CD4-positive, alpha-beta T cell treated with Interleukin-4 for 1 hour (primary cell): ENCODE measurements at regions not wholly inside any gene's neighbourhood (a gene's known extent, or its start where the extent isn't known, plus 50 kb on each side); places are given as distances from the start of the nearest gene placed in this dataset.
A peak's percentile ranks its signal among the peaks of the same experiment; 100 is the strongest.

Source experiments
- DNase-seq, 2 donors: peaks; one replicate each; pipeline ENCODE4 v3.0.0-alpha.2; 2020 to 2022

- no peak for DNase-seq
Measured at GRCh38 chr9:20037699-20038098, 248.9 kb upstream of the SLC24A2 start.

- DNase-seq, result no peak
Measured at GRCh38 chr9:20033511-20033910, 244.7 kb upstream of the SLC24A2 start.

- DNase-seq, result no peak
Measured at GRCh38 chr9:20032413-20033006, 243.7 kb upstream of the SLC24A2 start.

DNA sequence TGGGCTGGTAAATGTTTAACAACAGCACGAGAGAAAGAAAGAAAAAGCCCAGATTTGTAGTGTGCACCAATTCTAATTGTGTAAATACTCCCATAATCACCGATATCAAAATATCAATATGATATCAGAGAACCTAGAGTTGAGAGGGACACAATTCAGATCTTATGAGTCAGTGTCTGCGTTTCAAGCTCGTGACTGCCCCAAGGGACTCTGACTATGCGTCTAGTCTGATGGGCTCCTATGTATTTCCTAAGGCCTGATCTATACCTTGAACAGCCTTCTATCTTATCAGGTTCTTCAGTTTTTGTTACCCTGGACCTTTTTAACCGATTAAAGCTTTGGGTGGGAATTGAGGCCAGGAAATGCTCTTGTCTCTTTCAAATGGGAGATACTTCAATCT lies 243.0 kb upstream of the SLC24A2 start:
- DNase-seq, result no peak

DNA sequence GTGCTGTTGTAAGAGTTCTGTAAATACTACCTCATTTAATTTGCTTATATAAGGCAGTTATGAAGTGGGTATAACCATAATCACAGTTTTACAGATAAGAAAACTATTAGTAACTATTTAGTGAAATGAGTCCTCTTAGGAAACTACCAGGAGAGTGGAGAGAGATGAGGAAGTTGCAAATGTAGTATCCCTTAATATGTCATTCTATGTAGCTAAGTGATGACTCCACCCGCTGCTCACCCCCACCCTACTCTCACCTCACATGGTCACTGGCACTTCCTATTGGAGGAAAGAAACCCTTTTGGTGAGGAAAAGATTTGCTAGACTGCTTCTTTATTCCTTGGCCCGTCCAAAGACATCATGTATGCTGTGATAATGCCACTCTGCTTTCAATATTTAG lies 241.8 kb upstream of the SLC24A2 start:
- no peak for DNase-seq

DNA sequence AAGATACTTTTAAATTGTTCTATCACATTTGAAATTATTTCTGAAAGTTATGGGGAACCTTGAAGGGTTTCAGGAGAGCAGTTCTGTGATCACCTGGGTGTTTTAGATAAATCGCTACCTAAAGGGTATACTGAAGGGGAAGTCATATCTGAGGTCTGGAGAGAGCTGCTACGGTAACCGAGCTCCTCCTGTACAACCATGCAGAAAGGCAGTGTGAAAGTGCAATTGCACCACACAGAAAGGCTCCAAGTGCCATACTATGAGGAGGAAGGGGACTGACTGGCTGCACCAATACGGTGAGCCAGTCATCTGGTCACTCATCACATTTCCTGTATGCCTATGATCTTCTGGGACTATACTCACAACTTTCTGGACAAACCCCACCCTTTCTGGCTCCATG lies 241.4 kb upstream of the SLC24A2 start:
- no peak for DNase-seq

DNA sequence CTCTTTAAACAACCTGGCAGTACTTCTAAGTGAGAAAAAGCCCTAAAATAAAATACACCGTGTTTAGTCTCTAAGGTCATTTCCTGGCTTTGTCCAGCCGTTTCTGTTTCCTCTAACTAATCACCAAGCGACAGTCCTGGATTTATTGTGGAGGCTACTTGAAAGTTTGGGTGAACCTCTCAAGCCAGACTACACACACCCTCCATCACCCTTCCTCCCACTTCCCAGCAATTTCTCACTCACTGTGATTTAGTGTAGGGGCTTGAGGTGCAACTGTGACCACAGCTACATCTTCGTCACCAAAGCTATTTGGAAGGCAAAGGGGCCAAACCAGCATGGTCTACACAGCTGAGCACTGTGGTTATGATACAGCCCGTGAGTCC lies 240.0 kb upstream of the SLC24A2 start:
- no peak for DNase-seq

GRCh38 chr9:20028192-20028848 lies 239.5 kb upstream of the SLC24A2 start:
- DNase-seq, result no peak

GRCh38 chr9:20023961-20024571 lies 235.2 kb upstream of the SLC24A2 start:
- no peak for DNase-seq

DNA sequence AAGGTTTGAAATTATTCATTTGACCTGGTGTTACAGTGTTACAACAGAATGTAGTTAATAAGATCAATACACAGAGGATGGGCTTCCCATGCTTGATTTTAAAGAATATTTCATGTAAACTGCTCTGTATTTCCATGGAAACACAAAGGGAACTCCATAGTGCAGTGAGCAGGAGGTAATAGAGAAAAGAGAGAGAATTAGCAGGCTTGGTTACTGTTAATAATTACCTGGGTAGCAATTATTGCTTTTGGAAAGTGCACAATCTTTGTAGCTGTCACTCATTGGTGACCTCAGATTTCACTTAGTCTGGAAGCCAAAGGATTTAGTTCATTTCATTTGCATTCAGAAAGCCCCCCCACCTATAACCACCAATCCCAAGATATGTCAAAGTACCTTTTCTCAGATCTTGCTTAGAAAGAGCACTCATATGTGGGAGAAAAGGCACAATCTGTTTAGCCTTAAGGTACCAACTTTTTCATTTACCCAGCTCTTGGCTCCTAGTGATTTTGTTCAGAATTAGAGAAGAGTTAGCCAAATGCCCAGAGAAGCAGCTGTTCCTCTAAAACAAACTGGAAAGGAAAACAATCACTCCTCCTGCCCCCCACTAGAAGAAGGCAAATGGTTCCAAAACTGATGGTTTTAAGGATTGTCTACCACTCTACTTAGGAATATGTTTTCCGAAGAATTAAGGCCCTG lies 234.5 kb upstream of the SLC24A2 start:
- DNase-seq, result no peak

DNA sequence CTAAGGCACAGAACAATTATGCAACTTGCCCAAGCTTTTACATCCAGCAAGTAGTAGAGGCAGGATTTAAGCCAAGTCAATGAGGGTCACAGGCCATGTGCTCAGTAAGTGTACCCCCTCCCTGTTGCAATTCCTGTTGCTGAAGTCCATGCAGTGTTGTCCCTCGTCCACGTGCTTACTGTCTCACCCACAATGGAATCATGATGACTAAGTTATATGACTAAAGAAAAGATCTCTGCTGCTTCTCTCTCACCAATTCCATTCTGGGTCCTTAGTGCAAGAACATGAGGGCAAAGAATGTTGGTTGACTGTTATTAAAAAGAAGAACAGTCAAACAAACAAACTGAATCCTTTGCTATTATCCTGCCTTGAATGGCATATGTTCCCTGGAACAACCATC lies 233.6 kb upstream of the SLC24A2 start:
- DNase-seq, result no peak

DNA sequence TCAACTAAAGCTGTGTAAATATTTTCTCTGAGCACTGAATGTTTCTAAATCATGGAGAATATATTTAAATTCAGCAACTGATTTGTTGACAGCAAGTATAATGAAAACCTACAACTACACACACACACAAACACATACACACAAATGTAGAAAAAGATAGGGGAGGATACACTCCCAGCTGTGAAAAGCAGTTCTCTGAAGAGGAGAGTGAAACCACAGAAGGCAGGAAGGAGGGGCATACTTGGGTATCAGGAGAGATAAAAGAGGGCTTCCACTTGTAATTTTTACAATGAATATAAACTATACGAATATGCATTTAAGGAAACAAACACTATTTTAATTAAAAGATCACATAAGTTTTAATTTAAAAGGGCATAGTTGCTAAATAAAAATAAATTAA lies 227.8 kb upstream of the SLC24A2 start:
- DNase-seq, result no peak

GRCh38 chr9:20015427-20015931 lies 226.6 kb upstream of the SLC24A2 start:
- DNase-seq, result no peak

DNA sequence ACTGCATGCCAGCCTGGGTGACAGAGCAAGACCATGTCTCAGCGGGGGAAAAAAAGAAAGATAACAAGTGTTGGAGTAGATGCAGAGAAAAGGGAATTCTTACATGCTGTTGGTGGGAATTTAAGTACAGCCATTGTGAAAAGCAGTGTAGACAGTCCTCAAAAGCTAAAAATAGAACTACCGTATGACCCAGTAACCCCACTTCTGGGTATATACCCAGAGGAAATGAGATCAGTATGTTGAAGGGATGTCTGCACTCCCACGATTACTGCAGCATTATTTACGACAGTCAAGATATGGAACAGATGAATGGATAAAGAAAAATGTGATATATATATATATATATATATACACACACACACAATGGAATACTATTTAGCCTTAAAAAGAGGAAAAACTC lies 225.3 kb upstream of the SLC24A2 start:
- DNase-seq, result no peak

- no peak for DNase-seq
Measured at GRCh38 chr9:20012232-20012631, 223.4 kb upstream of the SLC24A2 start.

- no peak for DNase-seq
Measured at GRCh38 chr9:20009606-20010005, 220.8 kb upstream of the SLC24A2 start.

GRCh38 chr9:20002011-20002410 lies 213.2 kb upstream of the SLC24A2 start:
- DNase-seq, result no peak

GRCh38 chr9:20001058-20001457 lies 212.2 kb upstream of the SLC24A2 start:
- DNase-seq, result no peak

DNA sequence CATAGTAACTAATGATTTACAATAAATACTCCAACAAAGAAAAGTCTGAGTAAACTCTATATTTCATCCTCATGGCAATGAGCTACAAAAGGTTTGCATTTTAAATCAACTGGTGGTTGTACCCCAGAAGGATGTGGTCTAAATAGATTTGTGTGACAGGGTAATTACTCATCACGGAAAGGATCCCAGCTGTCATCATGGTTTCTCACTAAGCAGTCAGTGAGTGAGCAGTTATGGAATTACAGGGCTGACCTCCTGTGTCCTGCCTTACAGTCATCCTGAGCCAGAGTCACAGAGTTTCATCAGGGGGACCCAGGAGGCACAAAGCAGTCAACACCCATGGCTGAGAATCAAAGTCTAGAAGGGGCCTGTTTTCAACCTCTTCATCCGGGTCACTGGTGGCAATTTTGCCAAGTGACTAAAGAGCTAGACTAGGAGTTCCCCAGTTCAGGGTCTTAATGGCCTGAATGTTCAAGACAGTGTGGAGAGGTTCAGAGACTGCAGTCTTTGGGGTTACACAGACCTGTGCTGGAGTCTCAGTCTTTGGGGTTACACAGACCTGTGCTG lies 210.7 kb upstream of the SLC24A2 start:
- DNase-seq, result peak in 1 of 2 donors; percentile 15

DNA sequence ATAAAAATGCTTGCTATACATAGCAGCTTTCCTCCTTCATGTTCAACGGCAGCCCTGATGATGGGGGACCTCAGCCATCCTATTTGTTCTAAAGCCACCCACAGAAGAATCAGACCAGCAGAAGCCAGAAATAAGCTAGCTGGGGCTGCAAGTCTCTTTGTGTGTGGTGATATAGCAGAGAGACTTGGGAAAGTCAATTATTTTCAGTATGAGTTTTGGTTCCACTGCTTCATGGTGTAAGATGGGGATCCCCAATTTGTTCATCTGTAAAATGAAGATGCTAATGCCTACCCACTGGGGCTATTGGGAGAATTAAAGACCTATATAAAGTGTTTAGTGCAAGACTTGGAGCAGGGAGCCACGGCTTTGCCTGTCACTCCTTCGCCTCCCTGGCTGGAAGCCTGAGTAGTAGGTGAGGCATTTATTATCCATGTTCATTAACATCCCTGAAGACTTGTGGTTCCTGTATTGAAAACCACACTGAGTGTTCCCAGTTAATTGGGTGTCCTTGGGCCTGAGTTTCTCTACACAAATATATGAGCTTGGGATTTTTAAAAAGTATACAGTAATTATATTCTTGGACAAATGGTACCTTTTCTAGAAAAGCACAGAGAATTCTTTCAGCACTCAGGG lies 210.1 kb upstream of the SLC24A2 start:
- DNase-seq, result no peak

DNA sequence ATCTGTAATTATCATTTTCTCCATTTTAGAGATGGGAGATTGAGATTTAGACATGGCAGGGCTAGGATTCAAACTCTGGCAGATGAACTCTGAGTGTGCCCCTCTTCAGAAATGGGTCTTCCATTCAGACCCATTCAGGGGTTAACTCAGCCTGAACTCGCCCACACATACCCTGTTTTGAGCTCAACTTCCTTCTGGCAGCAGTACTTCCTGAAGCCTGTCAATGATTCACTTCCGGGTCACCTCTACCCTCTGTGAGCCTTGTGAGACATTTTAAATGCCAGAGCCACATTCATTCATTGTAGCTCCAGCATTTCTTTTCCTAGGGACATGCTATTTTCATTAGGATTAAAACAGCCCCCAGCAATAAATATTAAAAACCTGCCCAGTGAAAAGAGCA lies 209.3 kb upstream of the SLC24A2 start:
- no peak for DNase-seq

GRCh38 chr9:19995619-19996018 lies 206.8 kb upstream of the SLC24A2 start:
- no peak for DNase-seq

- no peak for DNase-seq
Measured at GRCh38 chr9:19994296-19994695, 205.5 kb upstream of the SLC24A2 start.
